ENCODE measurements at regions not wholly inside any gene's neighbourhood (a gene's known extent, or its start where the extent isn't known, plus 50 kb on each side); places are given as distances from the start of the nearest gene placed in this dataset.

GRCh38 chr16:63069047-63069446, 1032.8 kb upstream of the CDH8 start:
- TF ChIP-seq CTCF (IDR thresholded peaks at IDR 0.05) (no peak), POLR2A (IDR thresholded peaks at IDR 0.05) (no peak)

Measured in thyroid gland (tissue), 4 donors.